IMR-90 (cell line): ENCODE measurements at regions not wholly inside any gene's neighbourhood (a gene's known extent, or its start where the extent isn't known, plus 50 kb on each side); places are given as distances from the start of the nearest gene placed in this dataset.

Source experiments
- ATAC-seq: fragments of 200-7000 bp; cut with Tn5 transposase; 2 replicates; pipeline ENCODE4 v1.9.1; 2020; ENCODE audit warnings: low read depth, mild to moderate bottlenecking, moderate library complexity
- BruUV-seq: library from RNA; stranded (reverse); fragments of 400-500 nt; replicated peaks from 2 replicates; lab custom pipeline; 2021; lab: Mats Ljungman, UMichigan
- CTCF ChIA-PET: fragments of 300-600 bp; formaldehyde crosslinking; extraction: SDS; loops from one replicate; lab custom pipeline; 2021; ENCODE audit warnings: antibody characterized with exemption; lab: Yijun Ruan, JAX
- POLR2A ChIA-PET: fragments of 300-600 bp; sonication (Branson Sonifier 250); formaldehyde crosslinking; loops from one replicate; lab custom pipeline; 2022; ENCODE audit warnings: antibody characterized with exemption; ENCODE audit not compliant: unreplicated experiment; lab: Charles Lee
- DNase-seq: peaks from one replicate; pipeline ENCODE4 v3.0.0; 2013
- H2AFZ ChIP-seq: replicated peaks from 2 replicates; pipeline ENCODE3; 2013; ENCODE audit warnings: low read length, mild to moderate bottlenecking; ENCODE audit not compliant: poor library complexity
- H2AK5ac ChIP-seq: 2 replicates; pipeline ENCODE4 v1.6.1; 2013; ENCODE audit warnings: low read depth, low read length, inconsistent platforms
- H2AK9ac ChIP-seq: replicated peaks from 2 replicates; pipeline ENCODE3; 2013; ENCODE audit warnings: mild to moderate bottlenecking, low read depth, low read length, moderate library complexity; ENCODE audit not compliant: poor library complexity
- H2BK120ac ChIP-seq: 2 replicates; pipeline ENCODE4 v1.6.1; 2013; ENCODE audit warnings: low read depth, low read length, inconsistent platforms
- H2BK15ac ChIP-seq: 3 replicates; pipeline ENCODE4 v1.6.1; 2013; ENCODE audit warnings: low read depth, low read length, inconsistent platforms
- H2BK20ac ChIP-seq: 2 replicates; pipeline ENCODE4 v1.6.1; 2013; ENCODE audit warnings: low read depth, mild to moderate bottlenecking, inconsistent platforms, low read length, moderate library complexity
- H2BK5ac ChIP-seq: 2 replicates; pipeline ENCODE4 v1.6.1; 2013; ENCODE audit warnings: mild to moderate bottlenecking, low read depth, low read length, inconsistent platforms; ENCODE audit not compliant: poor library complexity, severe bottlenecking
- H3K14ac ChIP-seq: replicated peaks from 2 replicates; pipeline ENCODE4 v1.6.1; 2013; ENCODE audit warnings: low read depth, low read length, inconsistent platforms
- H3K18ac ChIP-seq: 2 replicates; pipeline ENCODE4 v1.6.1; 2013; ENCODE audit warnings: low read depth, low read length, control low read depth
- H3K23ac ChIP-seq: 2 replicates; pipeline ENCODE4 v1.6.1; 2013; ENCODE audit warnings: low read depth, low read length, inconsistent platforms
- H3K27ac ChIP-seq: 2 replicates; pipeline ENCODE4 v1.5.1; 2013; ENCODE audit warnings: mild to moderate bottlenecking, control low read depth, low read length; ENCODE audit not compliant: insufficient read depth
- H3K27me3 ChIP-seq: 2 replicates; pipeline ENCODE4 v1.6.1; 2013; ENCODE audit warnings: low read length; ENCODE audit not compliant: control insufficient read depth, insufficient read depth
- H3K36me3 ChIP-seq: 2 replicates; pipeline ENCODE4 v1.6.1; 2013; ENCODE audit warnings: low read length, mixed read lengths; ENCODE audit not compliant: control insufficient read depth, insufficient read depth
- H3K4ac ChIP-seq: 2 replicates; pipeline ENCODE4 v1.6.1; 2013; ENCODE audit warnings: low read depth, low read length, inconsistent platforms
- H3K4me1 ChIP-seq: 2 replicates; pipeline ENCODE4 v1.6.1; 2013; ENCODE audit warnings: low read length, mixed read lengths; ENCODE audit not compliant: control insufficient read depth, insufficient read depth
- H3K4me2 ChIP-seq: 2 replicates; pipeline ENCODE4 v1.6.1; 2013; ENCODE audit warnings: low read depth, mild to moderate bottlenecking, control low read depth, low read length, moderate library complexity
- H3K4me3 ChIP-seq: 2 replicates; pipeline ENCODE4 v1.5.1; 2013; ENCODE audit warnings: low read depth, mild to moderate bottlenecking, control low read depth, low read length, moderate library complexity; ENCODE audit not compliant: insufficient read depth
- H3K56ac ChIP-seq: 2 replicates; pipeline ENCODE4 v1.6.1; 2013; ENCODE audit warnings: low read length, inconsistent platforms; ENCODE audit not compliant: insufficient read depth; ENCODE audit errors: extremely low read depth
- H3K79me1 ChIP-seq, 2 experiments: 2 replicates each; pipeline ENCODE4 v1.6.1; 2013; ENCODE audit warnings: low read length in 2 of 2, inconsistent platforms in 1 of 2, low read depth in 1 of 2
- H3K9ac ChIP-seq: 2 replicates; pipeline ENCODE4 v1.6.1; 2013; ENCODE audit warnings: low read depth, low read length, control low read depth
- H3K9me1 ChIP-seq: 2 replicates; pipeline ENCODE4 v1.6.1; 2013; ENCODE audit warnings: low read length, inconsistent platforms; ENCODE audit not compliant: insufficient read depth
- H3K9me3 ChIP-seq: 2 replicates; pipeline ENCODE4 v1.6.1; 2013; ENCODE audit warnings: low read length; ENCODE audit not compliant: control insufficient read depth, insufficient read depth
- H4K20me1 ChIP-seq: 2 replicates; pipeline ENCODE4 v1.6.1; 2013; ENCODE audit warnings: low read length, inconsistent platforms; ENCODE audit not compliant: insufficient read depth
- H4K5ac ChIP-seq: 2 replicates; pipeline ENCODE4 v1.6.1; 2013; ENCODE audit warnings: mild to moderate bottlenecking, low read depth, low read length, control low read depth
- H4K8ac ChIP-seq, 2 experiments: 2 replicates each; pipeline ENCODE4 v1.6.1; 2013; ENCODE audit warnings: low read depth in 2 of 2, low read length in 2 of 2, control low read depth in 1 of 2, inconsistent platforms in 1 of 2
- H4K91ac ChIP-seq: 2 replicates; pipeline ENCODE4 v1.6.1; 2013; ENCODE audit warnings: low read depth, low read length, inconsistent platforms; ENCODE audit not compliant: insufficient read depth
- BHLHE40 ChIP-seq: fragments of 150-350 bp; IDR thresholded peaks from 2 replicates; pipeline ENCODE4 v1.6.1; 2016; ENCODE audit warnings: mild to moderate bottlenecking, low read depth, low read length
- CEBPB ChIP-seq: IDR thresholded peaks from 2 replicates; pipeline ENCODE4 v1.6.1; 2012; ENCODE audit warnings: low read depth, low read length, improper control_type of control experiment
- CHD1 ChIP-seq: IDR thresholded peaks from 2 replicates; pipeline ENCODE4 v1.6.1; 2012; ENCODE audit warnings: low read depth, low read length, improper control_type of control experiment
- CTCF ChIP-seq: conservative IDR thresholded peaks from 2 replicates; pipeline ENCODE4 v1.5.1; 2012; ENCODE audit warnings: mild to moderate bottlenecking, low read depth, low read length, improper control_type of control experiment
- ELK1 ChIP-seq: fragments of 150-350 bp; IDR thresholded peaks from 2 replicates; pipeline ENCODE4 v1.6.1; 2016; ENCODE audit warnings: low read depth, mild to moderate bottlenecking, low read length, moderate library complexity, borderline replicate concordance
- FOS ChIP-seq: fragments of 150-350 bp; IDR thresholded peaks from 2 replicates; pipeline ENCODE4 v1.6.1; 2016; ENCODE audit warnings: low read depth, low read length
- MAFK ChIP-seq: IDR thresholded peaks from 2 replicates; pipeline ENCODE4 v1.6.1; 2012; ENCODE audit warnings: low read depth, low read length, improper control_type of control experiment
- MAZ ChIP-seq: IDR thresholded peaks from 2 replicates; pipeline ENCODE4 v1.6.1; 2012; ENCODE audit warnings: low read depth, mild to moderate bottlenecking, low read length, improper control_type of control experiment, moderate library complexity, borderline replicate concordance
- MXI1 ChIP-seq: IDR thresholded peaks from 2 replicates; pipeline ENCODE4 v1.6.1; 2012; ENCODE audit warnings: low read depth, mild to moderate bottlenecking, low read length, moderate library complexity, borderline replicate concordance
- NFE2L2 ChIP-seq: fragments of 150-350 bp; IDR thresholded peaks from 2 replicates; pipeline ENCODE4 v1.6.1; 2016; ENCODE audit warnings: low read depth, mild to moderate bottlenecking, low read length
- POLR2A ChIP-seq: IDR thresholded peaks from 2 replicates; pipeline ENCODE4 v1.6.1; 2012; ENCODE audit warnings: mild to moderate bottlenecking, low read depth, low read length
- RAD21 ChIP-seq: IDR thresholded peaks from 2 replicates; pipeline ENCODE4 v1.6.1; 2012; ENCODE audit warnings: low read length, improper control_type of control experiment
- RCOR1 ChIP-seq: IDR thresholded peaks from 2 replicates; pipeline ENCODE4 v1.6.1; 2012; ENCODE audit warnings: mild to moderate bottlenecking, low read length, improper control_type of control experiment; ENCODE audit not compliant: insufficient replicate concordance
- RFX5 ChIP-seq: IDR thresholded peaks from 2 replicates; pipeline ENCODE4 v1.8.0; 2012; ENCODE audit warnings: low read depth, mild to moderate bottlenecking, low read length, moderate library complexity
- SMC3 ChIP-seq: fragments of 150-350 bp; IDR thresholded peaks from 2 replicates; pipeline ENCODE4 v1.6.1; 2016; ENCODE audit warnings: low read depth, mild to moderate bottlenecking, antibody characterized with exemption, low read length, moderate library complexity
- USF2 ChIP-seq: fragments of 150-350 bp; IDR thresholded peaks from 2 replicates; pipeline ENCODE4 v1.6.1; 2017; ENCODE audit warnings: mild to moderate bottlenecking, antibody characterized with exemption, low read length, low read depth
- WGBS, 2 experiments: methylation state at CpG; one replicate each; pipeline versions ENCODE4 v1.1.5 to v1.1.7; 2013; ENCODE audit warnings: missing lambda C conversion rate in 2 of 2; ENCODE audit not compliant: insufficient read length in 1 of 2; ENCODE audit errors: extremely low coverage in 2 of 2; 5-methylcytosine and 5-hydroxymethylcytosine counted together
- dilution Hi-C: fragments of 300-500 bp; cut with HindIII; formaldehyde crosslinking; loops from one replicate; pipeline ENCODE4 v1.14.3; 2018; ENCODE audit warnings: low sequenced_read_pairs; ENCODE audit not compliant: unreplicated experiment
- in situ Hi-C: fragments of 300-500 bp; cut with MboI; formaldehyde crosslinking; loops from 3 replicates; pipeline ENCODE4 v1.14.3; 2019; ENCODE audit warnings: low sequenced_read_pairs, inconsistent platforms, mixed read lengths
- intact Hi-C: fragments of 100-400 bp; cut with micrococcal nuclease; formaldehyde crosslinking; loops from 2 replicates; pipeline ENCODE4 v1.10.0; 2022

- Histone ChIP-seq H3K4me1 (no peaks in the 10 kb centered on the region), H3K36me3 (no peaks in the 10 kb centered on the region), H3K56ac (no peak overlapping the region), H2BK5ac (no peak overlapping the region), H3K18ac (no peak overlapping the region), H3K9me1 (no peaks in the 10 kb centered on the region), H2BK120ac (no peak overlapping the region), H3K4me2 (no peak overlapping the region), H4K5ac (no peak overlapping the region), H3K9ac (no peak overlapping the region), H3K14ac (no peak overlapping the region), H3K27ac (no peak overlapping the region), H2BK15ac (no peak overlapping the region), H4K20me1 (no peaks in the 10 kb centered on the region), H3K9me3 (no peaks in the 10 kb centered on the region), H3K27me3 (peaks cover 19% of the 10 kb centered on the region), H2AK9ac (no peak overlapping the region), H4K91ac (no peak overlapping the region), H3K23ac (no peak overlapping the region), H3K4me3 (no peak overlapping the region), H3K4ac (no peak overlapping the region), H3K79me1 (no peaks in the 10 kb centered on the region), H2AFZ (no peak overlapping the region), H2BK20ac (no peak overlapping the region), H2AK5ac (no peak overlapping the region), H4K8ac (no peak overlapping the region)
- ChIA-PET POLR2A (no interaction called here), CTCF (interaction anchor here (0.6 kb wide), 1 partner anchor 524 kb away, joined by 6 read pairs; no protein-coding TSS in a partner anchor)
- in situ Hi-C loops: no loop called here
- DNase-seq: no peak
- ATAC-seq: no peak
- no TSS peak for BruUV-seq
- intact Hi-C loops: loop anchor here (2.0 to 10.0 kb wide), 2 partner anchors 17 to 63 kb away; no protein-coding TSS in a partner anchor
- 29% methylated on average over 1 of the region's 3 CpGs; no CpG with 5 or more reads in 1 of the 2 experiments for WGBS, 2 experiments
- TF ChIP-seq FOS (no peak), ELK1 (no peak), MAZ (no peak), NFE2L2 (no peak), BHLHE40 (no peak), RFX5 (no peak), CEBPB (no peak), POLR2A (no peak), CHD1 (no peak), CTCF (no peak), MXI1 (no peak), USF2 (no peak), RAD21 (no peak), SMC3 (no peak), MAFK (no peak), RCOR1 (no peak)
- dilution Hi-C loops: no loop called here
These were observed 120.7 kb upstream of the ALDH1B1 start for GRCh38 chr9:38271666-38272241.
